Superior temporal gyrus (tissue), 1 donor: ENCODE measurements at regions not wholly inside any gene's neighbourhood (a gene's known extent, or its start where the extent isn't known, plus 50 kb on each side); places are given as distances from the start of the nearest gene placed in this dataset.
"Not testable (repeated sequence)": the region's sequence is repeated elsewhere in the genome, so short reads cannot be mapped to it uniquely, and the experiment has no call there.

Experiments
- DNase-seq: peaks from one replicate; pipeline ENCODE4 v3.0.0-alpha.2; 2016; ENCODE audit errors: extremely low spot score

DNA sequence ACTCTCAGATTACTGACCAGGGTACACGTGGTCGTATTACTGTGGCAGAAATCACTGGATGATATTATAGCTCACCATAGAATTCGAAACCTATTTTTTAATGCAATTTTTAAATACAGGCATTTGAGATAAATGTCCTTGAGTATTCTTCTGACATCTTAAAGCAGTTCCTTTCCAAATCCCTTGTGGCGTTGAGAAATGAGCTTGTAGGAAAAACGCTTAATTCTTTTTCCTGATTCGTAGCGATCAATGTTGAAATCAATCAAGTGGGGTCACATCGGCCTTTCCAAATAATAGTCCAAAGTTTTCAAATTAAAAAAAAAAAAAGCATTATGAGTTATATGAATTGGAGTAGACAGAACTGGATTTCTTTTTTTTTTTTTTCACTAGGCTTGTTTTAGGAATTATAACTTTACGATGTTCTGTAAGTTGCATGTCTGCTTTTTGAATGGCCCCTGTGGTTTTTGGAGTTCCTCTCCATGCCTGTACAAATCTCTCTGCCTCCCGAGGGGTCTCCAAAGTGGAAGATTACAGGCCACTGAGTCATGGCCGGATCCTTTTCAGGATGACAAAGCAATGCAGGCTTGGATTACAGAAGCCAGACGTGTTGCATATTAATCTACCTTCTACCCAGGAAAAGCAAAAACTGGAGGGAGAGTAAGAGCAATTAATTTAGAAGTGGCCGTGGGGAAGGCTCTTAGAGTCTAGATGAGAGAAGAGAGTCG is 226.1 kb downstream of the SHOX start:
- no peak for DNase-seq

DNA sequence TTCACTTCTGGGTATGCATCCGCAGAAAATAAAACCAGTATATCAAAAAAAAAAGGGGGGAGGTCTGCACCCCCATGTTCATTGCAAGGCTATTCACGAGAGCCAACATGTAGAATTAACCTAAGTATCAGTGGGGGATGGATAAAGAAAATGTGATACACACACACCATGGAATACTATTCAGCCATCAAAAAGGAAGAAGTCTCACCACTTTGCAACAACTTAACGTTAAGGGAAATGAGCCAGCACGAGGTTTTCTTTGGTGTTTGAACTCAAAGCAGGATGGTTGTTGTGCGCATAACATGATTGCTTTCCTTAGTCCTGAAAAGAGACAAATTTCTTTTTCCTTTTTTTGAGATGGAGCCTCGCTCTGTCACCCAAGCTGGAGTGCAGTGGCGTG is 222.7 kb downstream of the SHOX start:
- no peak for DNase-seq

- DNase-seq, result no peak
Measured at GRCh38 chrX:850471-850916, 219.9 kb downstream of the SHOX start.

GRCh38 chrX:848386-848785 is 217.8 kb downstream of the SHOX start:
- no peak for DNase-seq

DNA sequence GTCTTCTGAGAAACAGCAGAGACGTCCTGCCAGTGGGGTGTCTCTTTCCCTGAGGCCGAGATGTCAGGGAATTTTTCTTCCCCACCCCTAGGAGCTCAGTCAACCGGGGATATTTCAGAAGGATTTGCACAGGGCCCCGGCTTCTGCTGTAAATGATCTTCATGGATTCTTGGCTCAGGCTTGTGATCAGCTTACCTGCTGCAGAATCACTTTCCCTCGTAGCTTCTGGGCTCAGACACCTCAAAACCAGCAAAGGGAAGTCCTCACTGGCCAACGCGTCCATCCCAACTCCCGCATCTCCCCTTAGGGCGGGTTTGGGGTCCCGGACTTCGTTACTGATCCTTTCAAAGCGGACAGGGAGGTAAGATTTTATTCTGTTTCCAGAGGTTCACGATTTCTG is 212.7 kb downstream of the SHOX start:
- no peak for DNase-seq

DNA sequence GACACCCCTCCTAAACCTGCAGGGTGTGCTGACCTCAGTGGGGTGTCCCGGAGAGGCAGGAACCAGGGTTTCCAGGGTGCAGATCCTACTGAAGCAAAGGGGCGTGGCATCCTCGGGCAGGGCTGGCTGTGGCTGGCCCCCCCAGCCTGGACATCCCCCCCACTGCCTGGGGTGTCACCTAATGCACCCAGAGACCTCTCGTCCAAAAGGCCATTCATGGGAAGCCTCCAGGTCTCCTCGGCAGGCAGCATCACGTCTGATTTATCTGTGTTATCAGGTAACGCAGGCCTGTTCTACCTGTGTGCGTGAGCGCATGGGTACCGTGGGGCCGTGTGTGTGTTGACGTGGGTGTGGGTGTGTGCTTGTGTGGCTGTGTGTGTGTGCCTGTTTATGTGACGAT is 210.0 kb downstream of the SHOX start:
- no peak for DNase-seq

GRCh38 chrX:838666-839065 is 208.1 kb downstream of the SHOX start:
- DNase-seq, result not testable (repeated sequence)

DNA sequence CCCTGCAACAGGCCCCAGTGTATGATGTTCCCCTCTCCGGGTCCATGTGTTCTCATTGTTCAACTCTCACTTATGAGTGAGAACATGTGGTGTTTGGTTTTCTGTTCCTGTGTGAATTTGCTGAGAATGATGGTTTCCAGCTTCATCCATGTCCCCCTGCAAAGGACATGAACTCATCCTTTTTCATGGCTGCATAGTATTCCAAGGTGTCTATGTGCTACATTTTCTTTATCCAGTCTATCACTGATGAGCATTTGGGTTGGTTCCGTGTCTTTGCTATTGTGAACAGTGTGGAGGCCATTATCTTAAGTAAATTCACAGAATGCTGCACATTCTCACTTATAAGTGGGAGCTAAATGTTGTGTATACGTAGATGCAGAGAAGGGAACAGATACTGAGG is 205.3 kb downstream of the SHOX start:
- DNase-seq, result not testable (repeated sequence)

GRCh38 chrX:830532-830931 is 199.9 kb downstream of the SHOX start:
- DNase-seq, result no peak

GRCh38 chrX:829145-829544 is 198.6 kb downstream of the SHOX start:
- no peak for DNase-seq

- no peak for DNase-seq
Measured at GRCh38 chrX:828411-828959, 197.9 kb downstream of the SHOX start.

- DNase-seq, result no peak
Measured at GRCh38 chrX:826448-826847, 195.9 kb downstream of the SHOX start.

DNA sequence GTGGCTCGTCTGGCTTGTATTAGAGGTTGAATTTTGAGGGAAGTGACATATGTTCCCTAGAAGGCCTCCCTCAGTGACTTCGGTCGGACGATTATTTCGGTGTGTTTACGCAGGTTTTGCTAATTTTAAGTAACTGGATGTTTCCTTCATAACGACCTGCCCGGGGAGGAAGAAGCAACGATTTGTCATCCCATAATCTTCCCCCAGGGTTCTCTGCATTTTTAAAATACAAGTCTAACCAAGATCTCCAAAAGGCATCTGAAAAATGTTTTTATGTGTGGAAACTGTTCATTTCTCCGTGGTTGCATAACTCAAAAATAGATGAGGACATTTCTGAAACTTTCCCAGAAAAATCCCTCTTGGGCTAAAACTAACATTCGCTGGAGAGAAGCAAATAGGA is 195.4 kb downstream of the SHOX start:
- no peak for DNase-seq

- DNase-seq, result not testable (repeated sequence)
Measured at GRCh38 chrX:823073-823472, 192.5 kb downstream of the SHOX start.

DNA sequence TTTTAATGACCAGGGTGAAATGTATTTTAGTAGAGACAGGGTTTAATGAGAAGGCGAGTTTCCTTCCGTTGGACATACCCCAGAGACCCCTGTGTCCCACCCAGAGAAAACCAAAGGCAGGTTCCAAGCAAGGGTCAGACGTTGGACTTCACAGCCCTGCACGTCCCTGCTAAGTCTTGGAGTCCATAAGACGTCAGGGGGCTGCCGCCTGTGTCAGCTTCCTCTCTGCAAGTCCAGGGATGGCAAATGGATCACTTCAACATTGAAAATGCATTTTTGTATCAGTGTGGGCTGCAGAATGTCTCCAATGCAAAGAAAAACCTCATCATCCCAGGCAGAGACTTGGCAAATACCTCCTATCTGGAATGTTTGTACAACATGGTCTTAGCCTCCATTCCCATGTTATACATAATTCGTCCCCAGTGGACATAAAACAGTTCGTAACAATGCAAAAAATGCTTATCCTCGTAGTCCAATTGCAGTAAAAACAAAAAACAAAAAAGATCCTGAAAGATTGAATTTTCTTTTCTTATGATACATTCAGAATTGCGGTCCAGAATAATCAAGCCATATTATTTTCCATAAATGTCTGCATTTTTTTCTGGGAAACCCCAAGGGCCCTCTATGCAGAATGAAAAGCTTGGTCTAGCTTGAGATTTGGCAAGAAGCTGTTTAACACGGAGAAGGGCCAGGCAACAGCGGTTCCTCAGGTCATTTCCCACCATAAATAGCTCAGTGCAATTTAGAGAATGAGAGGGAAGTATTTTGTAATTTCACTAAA is 190.9 kb downstream of the SHOX start:
- DNase-seq, result no peak

DNA sequence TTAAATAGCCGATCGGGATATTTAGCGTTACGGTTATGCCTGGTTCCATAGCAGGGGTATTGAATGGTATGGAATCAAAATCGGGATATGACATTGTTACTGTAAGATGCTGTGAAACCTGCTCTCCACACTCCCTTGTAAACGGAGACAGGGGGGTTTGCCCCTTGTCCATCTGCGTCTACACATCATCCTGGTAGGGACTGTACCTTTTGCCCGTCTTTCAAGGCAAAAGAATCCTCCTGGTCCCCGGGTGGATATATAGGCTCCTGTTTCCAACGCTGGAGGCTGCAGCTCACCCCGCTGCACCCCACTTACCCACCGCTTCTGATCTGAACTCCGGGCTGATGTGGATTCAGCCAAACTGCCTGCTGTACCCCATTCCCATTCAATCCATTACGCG is 189.1 kb downstream of the SHOX start:
- no peak for DNase-seq

GRCh38 chrX:817759-818300 is 187.2 kb downstream of the SHOX start:
- DNase-seq, result no peak

DNA sequence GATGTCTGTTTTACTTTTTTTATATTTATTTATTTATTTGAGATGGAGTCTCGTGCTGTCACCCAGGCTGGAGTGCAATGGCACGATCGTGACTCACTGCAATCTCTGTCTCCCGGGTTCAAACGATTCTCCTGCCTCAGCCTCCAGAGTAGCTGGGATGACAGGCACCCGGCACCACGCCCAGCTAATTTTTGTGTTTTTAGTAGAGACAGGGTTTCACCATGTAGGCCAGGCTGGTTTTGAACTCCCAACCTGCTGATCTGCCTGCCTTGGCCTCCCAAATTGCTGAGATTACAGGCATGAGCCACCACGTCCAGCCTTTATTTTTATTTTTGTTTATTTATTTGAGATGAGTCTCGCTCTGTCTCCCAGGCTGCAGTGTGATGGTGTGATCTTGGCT is 186.6 kb downstream of the SHOX start:
- not testable (repeated sequence) for DNase-seq

DNA sequence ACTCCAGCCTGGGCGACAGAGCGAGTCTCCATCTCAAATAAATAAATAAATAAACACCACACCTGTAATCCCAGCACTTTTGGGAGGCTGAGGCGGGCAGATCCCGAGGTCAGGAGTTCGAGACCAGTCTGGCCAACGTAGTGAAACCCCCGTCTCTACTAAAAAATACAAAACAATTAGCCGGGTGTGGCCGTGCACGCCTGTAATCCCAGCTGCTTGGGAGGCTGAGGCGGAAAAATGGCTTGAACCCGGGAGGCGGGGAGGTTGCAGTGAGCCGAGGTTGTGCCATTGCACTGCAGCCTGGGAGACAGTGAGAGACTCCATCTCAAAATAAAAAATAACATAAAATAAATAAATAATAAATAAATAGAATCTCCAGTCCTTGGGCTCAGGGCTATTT is 185.8 kb downstream of the SHOX start:
- DNase-seq, result no peak

- DNase-seq, result no peak
Measured at GRCh38 chrX:810186-810585, 179.6 kb downstream of the SHOX start.

GRCh38 chrX:809081-809480 is 178.5 kb downstream of the SHOX start:
- no peak for DNase-seq

- no peak for DNase-seq
Measured at GRCh38 chrX:806586-806985, 176.0 kb downstream of the SHOX start.

GRCh38 chrX:805988-806387 is 175.4 kb downstream of the SHOX start:
- no peak for DNase-seq
